B cell (primary cell): ENCODE measurements at regions not wholly inside any gene's neighbourhood (a gene's known extent, or its start where the extent isn't known, plus 50 kb on each side); places are given as distances from the start of the nearest gene placed in this dataset.

Experiments
- ATAC-seq: fragments of 200-7000 bp; cut with Tn5 transposase; one replicate; pipeline ENCODE4 v1.10.0; 2021; ENCODE audit warnings: low read depth, mild to moderate bottlenecking, moderate number of reproducible peaks, moderate library complexity
- CTCF ChIA-PET: fragments of 350-600 bp; sonication (Branson Sonifier 250); formaldehyde crosslinking; loops from one replicate; lab custom pipeline; 2021; ENCODE audit warnings: antibody characterized with exemption, inconsistent platforms; lab: Charles Lee
- POLR2A ChIA-PET: fragments of 350-600 bp; sonication (Branson Sonifier 250); formaldehyde crosslinking; loops from one replicate; lab custom pipeline; 2021; ENCODE audit warnings: antibody characterized with exemption; lab: Charles Lee
- DNase-seq: peaks from one replicate; pipeline ENCODE4 v3.0.0; 2013
- H2AFZ ChIP-seq: 2 replicates; pipeline ENCODE4 v1.6.1; 2012; ENCODE audit warnings: mild to moderate bottlenecking, low read depth, low read length; ENCODE audit not compliant: insufficient read depth, poor library complexity, severe bottlenecking
- H3K27ac ChIP-seq, 2 donors: 1 replicate in 1 of 2; 2 replicates in 1 of 2; pipeline ENCODE4 v1.5.1; 2012 to 2013; ENCODE audit warnings: low read length in 2 of 2, mild to moderate bottlenecking in 2 of 2, moderate library complexity in 1 of 2
- H3K27me3 ChIP-seq, 4 experiments: fragments of 200-600 bp in 1 of 4; sonication (generic) in 1 of 4; replicated peaks in 1 of 4; 1 replicate in 2 of 4; 2 replicates in 2 of 4; pipeline versions ENCODE4 v1.6.1 to v1.7.0; 2013 to 2016; ENCODE audit warnings: low read length in 3 of 4, mild to moderate bottlenecking in 2 of 4, mixed read lengths in 1 of 4, moderate library complexity in 1 of 4; ENCODE audit not compliant: insufficient read depth in 4 of 4, control insufficient read depth in 3 of 4; ENCODE audit errors: control extremely low read depth in 1 of 4
- H3K36me3 ChIP-seq, 2 experiments: replicated peaks in 1 of 2; 1 replicate in 1 of 2; 2 replicates in 1 of 2; pipeline versions ENCODE4 v1.6.1 to v1.7.1; 2013; ENCODE audit warnings: low read length in 1 of 2; ENCODE audit not compliant: insufficient read depth in 2 of 2, control insufficient read depth in 1 of 2; ENCODE audit errors: control extremely low read depth in 1 of 2, extremely low read depth in 1 of 2
- H3K4me1 ChIP-seq, 2 donors: fragments of 200-600 bp in 1 of 2; sonication (generic) in 1 of 2; 1 replicate in 1 of 2; 2 replicates in 1 of 2; pipeline versions ENCODE4 v1.5.1 to v1.6.1; 2013 to 2017; ENCODE audit warnings: low read length in 2 of 2; ENCODE audit not compliant: control insufficient read depth in 2 of 2, insufficient read depth in 2 of 2
- H3K4me2 ChIP-seq: replicated peaks from 2 replicates; pipeline ENCODE3; 2012; ENCODE audit warnings: mild to moderate bottlenecking, low read depth, low read length; ENCODE audit not compliant: poor library complexity, severe bottlenecking
- H3K4me3 ChIP-seq, 5 experiments: fragments of 200-600 bp in 1 of 5; sonication (generic) in 1 of 5; 1 replicate in 3 of 5; 2 replicates in 2 of 5; pipeline versions ENCODE4 v1.5.1 to v1.7.0; 2011 to 2016; ENCODE audit warnings: low read length in 4 of 5, mild to moderate bottlenecking in 4 of 5, low read depth in 2 of 5, control low read depth in 1 of 5, moderate library complexity in 1 of 5; ENCODE audit not compliant: insufficient read depth in 1 of 5; ENCODE audit errors: control extremely low read depth in 1 of 5, extremely low read depth in 1 of 5
- H3K79me2 ChIP-seq: fragments of 200-600 bp; sonication (generic); one replicate; pipeline ENCODE4 v1.6.0; 2016; ENCODE audit warnings: low read length; ENCODE audit not compliant: control insufficient read depth, insufficient read depth
- H3K9ac ChIP-seq: fragments of 200-600 bp; sonication (generic); 2 replicates; pipeline ENCODE4 v1.6.1; 2017; ENCODE audit warnings: mild to moderate bottlenecking, low read length, moderate library complexity
- H3K9me3 ChIP-seq, 3 donors: one replicate each; pipeline versions ENCODE4 v1.6.1 to v1.7.1; 2013; ENCODE audit warnings: low read length in 2 of 3; ENCODE audit not compliant: control insufficient read depth in 2 of 3, insufficient read depth in 1 of 3; ENCODE audit errors: control extremely low read depth in 1 of 3
- H4K20me1 ChIP-seq: 2 replicates; pipeline ENCODE4 v1.6.0; 2012; ENCODE audit warnings: mild to moderate bottlenecking, low read length; ENCODE audit not compliant: insufficient read depth, control insufficient read depth, poor library complexity, severe bottlenecking
- H3K27ac Mint-ChIP-seq: one replicate; pipeline ENCODE4 v1.8.0; 2021; ENCODE audit warnings: mixed read lengths
- H3K27me3 Mint-ChIP-seq: one replicate; pipeline ENCODE4 v1.8.0; 2021; ENCODE audit warnings: mixed read lengths
- H3K4me1 Mint-ChIP-seq: one replicate; pipeline ENCODE4 v1.8.0; 2021; ENCODE audit warnings: mixed read lengths
- H3K4me3 Mint-ChIP-seq: one replicate; pipeline ENCODE4 v1.8.0; 2021; ENCODE audit warnings: mixed read lengths
- H3K9me3 Mint-ChIP-seq: one replicate; pipeline ENCODE4 v1.8.0; 2022; ENCODE audit warnings: mixed read lengths; ENCODE audit not compliant: insufficient read depth
- EZH2 ChIP-seq: IDR thresholded peaks from 2 replicates; pipeline ENCODE4 v1.6.1; 2012; ENCODE audit warnings: borderline replicate concordance, low read depth, mild to moderate bottlenecking, moderate library complexity, low read length; ENCODE audit not compliant: insufficient read depth, poor library complexity, severe bottlenecking
- WGBS: methylation state at CpG from one replicate; pipeline ENCODE4 v1.1.5; 2013; ENCODE audit warnings: missing lambda C conversion rate; ENCODE audit not compliant: insufficient coverage; 5-methylcytosine and 5-hydroxymethylcytosine counted together
- intact Hi-C: fragments of 100-400 bp; cut with micrococcal nuclease; formaldehyde crosslinking; loops from one replicate; pipeline ENCODE4 v1.10.0; 2022
- TF ChIP-seq, protein P1 (sequence below): fragments of 200-600 bp; IDR thresholded peaks from one replicate; pipeline ENCODE4 v1.8.0; 2022; ENCODE audit warnings: antibody characterized with exemption, mild to moderate bottlenecking

DNA sequence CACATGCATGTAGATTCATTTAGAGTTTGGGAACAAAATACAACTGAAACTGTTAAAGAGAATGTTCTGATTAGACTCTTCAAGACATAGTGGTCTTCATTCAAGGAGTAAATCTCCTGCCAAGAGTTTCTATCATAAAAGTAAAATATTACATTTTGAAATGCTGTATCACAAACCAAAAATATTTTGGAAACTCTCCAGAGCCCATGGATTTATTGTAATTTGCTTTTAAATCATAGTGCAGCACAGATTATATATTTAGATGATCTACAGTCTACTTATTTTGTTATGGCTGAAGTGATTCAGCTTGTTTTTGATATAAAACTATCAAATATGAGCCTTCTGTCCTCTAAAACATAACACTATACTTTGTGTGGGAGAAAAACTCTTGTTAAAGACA is 105.3 kb downstream of the DISP1 start:
- Mint-ChIP-seq H3K27me3 (no peaks in the 10 kb centered on the region), H3K4me1 (no peaks in the 10 kb centered on the region), H3K4me3 (no peak overlapping the region), H3K9me3 (peaks cover 13% of the 10 kb centered on the region), H3K27ac (no peak overlapping the region)
- Histone ChIP-seq H3K4me1 (no peaks in the 10 kb centered on the region), H2AFZ (no peak overlapping the region), H3K36me3 (no peaks in the 10 kb centered on the region), H3K9me3 (peaks cover 5 to 17% (median 9%) of the 10 kb centered on the region in 3 donors), H3K79me2 (no peaks in the 10 kb centered on the region), H3K4me2 (no peak overlapping the region), H3K4me3 (no peak overlapping the region), H3K27me3 (no peaks in the 10 kb centered on the region), H3K9ac (no peak overlapping the region), H4K20me1 (no peaks in the 10 kb centered on the region), H3K27ac (no peak overlapping the region)
- TF ChIP-seq, protein P1, sequence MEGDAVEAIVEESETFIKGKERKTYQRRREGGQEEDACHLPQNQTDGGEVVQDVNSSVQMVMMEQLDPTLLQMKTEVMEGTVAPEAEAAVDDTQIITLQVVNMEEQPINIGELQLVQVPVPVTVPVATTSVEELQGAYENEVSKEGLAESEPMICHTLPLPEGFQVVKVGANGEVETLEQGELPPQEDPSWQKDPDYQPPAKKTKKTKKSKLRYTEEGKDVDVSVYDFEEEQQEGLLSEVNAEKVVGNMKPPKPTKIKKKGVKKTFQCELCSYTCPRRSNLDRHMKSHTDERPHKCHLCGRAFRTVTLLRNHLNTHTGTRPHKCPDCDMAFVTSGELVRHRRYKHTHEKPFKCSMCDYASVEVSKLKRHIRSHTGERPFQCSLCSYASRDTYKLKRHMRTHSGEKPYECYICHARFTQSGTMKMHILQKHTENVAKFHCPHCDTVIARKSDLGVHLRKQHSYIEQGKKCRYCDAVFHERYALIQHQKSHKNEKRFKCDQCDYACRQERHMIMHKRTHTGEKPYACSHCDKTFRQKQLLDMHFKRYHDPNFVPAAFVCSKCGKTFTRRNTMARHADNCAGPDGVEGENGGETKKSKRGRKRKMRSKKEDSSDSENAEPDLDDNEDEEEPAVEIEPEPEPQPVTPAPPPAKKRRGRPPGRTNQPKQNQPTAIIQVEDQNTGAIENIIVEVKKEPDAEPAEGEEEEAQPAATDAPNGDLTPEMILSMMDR, result no peak
- no peak for TF ChIP-seq EZH2
- intact Hi-C loops, result no loop called here
- DNase-seq, result no peak
- no peak for ATAC-seq
- CTCF ChIA-PET, result no interaction called here
- POLR2A ChIA-PET, result no interaction called here

DNA sequence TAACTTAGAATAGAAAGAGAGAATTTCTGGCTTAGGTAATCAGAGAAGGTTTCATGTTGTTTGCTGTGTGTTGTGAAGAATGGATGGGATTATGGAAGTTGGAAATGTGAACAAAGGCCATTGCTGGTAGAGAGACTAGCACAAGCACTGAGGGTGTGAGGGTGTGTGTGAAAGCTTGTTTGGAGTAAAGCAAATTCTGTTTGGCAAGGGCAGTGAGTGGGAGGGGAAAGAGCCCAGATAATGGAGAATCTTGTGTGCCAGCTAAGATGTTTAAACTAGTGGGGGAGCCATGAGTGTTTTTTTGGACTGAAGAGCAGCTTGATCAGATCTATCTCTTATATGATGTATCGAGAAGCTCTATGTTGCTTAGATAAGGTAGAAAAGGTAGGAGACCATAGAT is 107.1 kb downstream of the DISP1 start:
- no peak overlapping the region for H3K27ac ChIP-seq
- H3K4me1 ChIP-seq, result no peaks in the 10 kb centered on the region
- H3K4me3 Mint-ChIP-seq, result no peak overlapping the region
- CTCF ChIA-PET, result no interaction called here
- WGBS, result 100% methylated on average over 1 of the region's 1 CpG
- H3K27me3 Mint-ChIP-seq, result no peaks in the 10 kb centered on the region
- H3K4me2 ChIP-seq, result no peak overlapping the region
- no peak for ATAC-seq
- TF ChIP-seq, protein P1, result no peak
- no peak for TF ChIP-seq EZH2
- H2AFZ ChIP-seq, result no peak overlapping the region
- no peaks in the 10 kb centered on the region for H3K27me3 ChIP-seq
- H3K36me3 ChIP-seq, result no peaks in the 10 kb centered on the region
- peaks cover 2 to 8% (median 6%) of the 10 kb centered on the region in 3 donors for H3K9me3 ChIP-seq
- no peaks in the 10 kb centered on the region for H3K79me2 ChIP-seq
- H3K4me3 ChIP-seq, result no peak overlapping the region
- intact Hi-C loops, result no loop called here
- H3K4me1 Mint-ChIP-seq, result no peaks in the 10 kb centered on the region
- no peak overlapping the region for H3K9ac ChIP-seq
- no peak for DNase-seq
- POLR2A ChIA-PET, result no interaction called here
- no peaks in the 10 kb centered on the region for H4K20me1 ChIP-seq
- H3K9me3 Mint-ChIP-seq, result peaks cover 9% of the 10 kb centered on the region
- H3K27ac Mint-ChIP-seq, result no peak overlapping the region
